ENCODE measurements at regions not wholly inside any gene's neighbourhood (a gene's known extent, or its start where the extent isn't known, plus 50 kb on each side); places are given as distances from the start of the nearest gene placed in this dataset.
"Not testable (repeated sequence)": the region's sequence is repeated elsewhere in the genome, so short reads cannot be mapped to it uniquely, and the experiment has no call there.

GRCh38 chr10:125235093-125236069 is 75.0 kb upstream of the CTBP2 start:
- Histone ChIP-seq H3K9me3 (ENCODE audit: control extremely low read depth in 1 of 5, control insufficient read depth in 4 of 5, insufficient read depth in 2 of 5, low read depth in 1 of 5, low read length in 4 of 5) (peaks cover 0 to 10% (median 3%) of the 10 kb centered on the region in 5 experiments), H3K4me3 (ENCODE audit: control insufficient read depth in 1 of 7, extremely low read depth in 1 of 7, insufficient read depth in 4 of 7, low read depth in 2 of 7, low read length in 6 of 7) (no peak overlapping the region), H3K4me1 (ENCODE audit: control extremely low read depth in 1 of 4, control insufficient read depth in 4 of 4, insufficient read depth in 4 of 4, low read length in 3 of 4) (no peaks in the 10 kb centered on the region), H3K36me3 (ENCODE audit: control insufficient read depth in 4 of 4, insufficient read depth in 4 of 4, low read length in 3 of 4) (no peaks in the 10 kb centered on the region), H3K27me3 (replicated peaks in 2 of 5; ENCODE audit: control insufficient read depth in 4 of 5, insufficient read depth in 5 of 5, low read length in 4 of 5) (peaks cover 0 to 3% (median 0%) of the 10 kb centered on the region in 5 experiments), H3K27ac (ENCODE audit: insufficient read depth in 1 of 2, low read depth in 1 of 2, low read length in 2 of 2, poor library complexity in 1 of 2, severe bottlenecking in 2 of 2) (no peak overlapping the region)
- WGBS (ENCODE audit: insufficient coverage): 42% methylated on average over 2 of the region's 6 CpGs
- no peak for DNase-seq
- CTCF ChIA-PET: interaction anchor here (1.2 kb wide), 1 partner anchor 156 kb away, joined by 3 read pairs; no protein-coding TSS in a partner anchor
- POLR2A ChIA-PET: no interaction called here

GRCh38 chr10:125234576-125234975 is 74.2 kb upstream of the CTBP2 start:
- H3K4me1 ChIP-seq (ENCODE audit: control extremely low read depth in 1 of 4, control insufficient read depth in 4 of 4, insufficient read depth in 4 of 4, low read length in 3 of 4); H3K27ac ChIP-seq (ENCODE audit: insufficient read depth in 1 of 2, low read depth in 1 of 2, low read length in 2 of 2, poor library complexity in 1 of 2, severe bottlenecking in 2 of 2); DNase-seq; POLR2A ChIA-PET; H3K27me3 ChIP-seq (replicated peaks in 2 of 5; ENCODE audit: control insufficient read depth in 4 of 5, insufficient read depth in 5 of 5, low read length in 4 of 5); H3K36me3 ChIP-seq (ENCODE audit: control insufficient read depth in 4 of 4, insufficient read depth in 4 of 4, low read length in 3 of 4); CTCF ChIA-PET; H3K4me3 ChIP-seq (ENCODE audit: control insufficient read depth in 1 of 7, extremely low read depth in 1 of 7, insufficient read depth in 4 of 7, low read depth in 2 of 7, low read length in 6 of 7): not testable (repeated sequence)
- peaks cover 0 to 10% (median 3%) of the 10 kb centered on the region in 5 experiments for H3K9me3 ChIP-seq (ENCODE audit: control extremely low read depth in 1 of 5, control insufficient read depth in 4 of 5, insufficient read depth in 2 of 5, low read depth in 1 of 5, low read length in 4 of 5)
- WGBS (ENCODE audit: insufficient coverage): 91% methylated on average over 4 of the region's 4 CpGs

- no peak for DNase-seq
- no peaks in the 10 kb centered on the region for H3K4me1 ChIP-seq (ENCODE audit: control extremely low read depth in 1 of 4, control insufficient read depth in 4 of 4, insufficient read depth in 4 of 4, low read length in 3 of 4)
- H3K36me3 ChIP-seq (ENCODE audit: control insufficient read depth in 4 of 4, insufficient read depth in 4 of 4, low read length in 3 of 4): no peaks in the 10 kb centered on the region
- no peak overlapping the region for H3K4me3 ChIP-seq (ENCODE audit: control insufficient read depth in 1 of 7, extremely low read depth in 1 of 7, insufficient read depth in 4 of 7, low read depth in 2 of 7, low read length in 6 of 7)
- peaks cover 0 to 6% (median 3%) of the 10 kb centered on the region in 5 experiments for H3K9me3 ChIP-seq (ENCODE audit: control extremely low read depth in 1 of 5, control insufficient read depth in 4 of 5, insufficient read depth in 2 of 5, low read depth in 1 of 5, low read length in 4 of 5)
- H3K27ac ChIP-seq (ENCODE audit: insufficient read depth in 1 of 2, low read depth in 1 of 2, low read length in 2 of 2, poor library complexity in 1 of 2, severe bottlenecking in 2 of 2): no peak overlapping the region
- CTCF ChIA-PET: no interaction called here
- POLR2A ChIA-PET: no interaction called here
- 94% methylated on average over 3 of the region's 4 CpGs for WGBS (ENCODE audit: insufficient coverage)
- H3K27me3 ChIP-seq (replicated peaks in 2 of 5; ENCODE audit: control insufficient read depth in 4 of 5, insufficient read depth in 5 of 5, low read length in 4 of 5): peaks cover 0 to 7% (median 0%) of the 10 kb centered on the region in 5 experiments
These were observed 73.4 kb upstream of the CTBP2 start for GRCh38 chr10:125233726-125234125.

GRCh38 chr10:125232841-125233240 is 72.5 kb upstream of the CTBP2 start:
- WGBS (ENCODE audit: insufficient coverage): 90% methylated on average over 3 of the region's 5 CpGs

GRCh38 chr10:125231813-125232475 is 71.6 kb upstream of the CTBP2 start:
- Histone ChIP-seq H3K27ac (ENCODE audit: insufficient read depth in 1 of 2, low read depth in 1 of 2, low read length in 2 of 2, poor library complexity in 1 of 2, severe bottlenecking in 2 of 2) (no peak overlapping the region), H3K4me3 (ENCODE audit: control insufficient read depth in 1 of 7, extremely low read depth in 1 of 7, insufficient read depth in 4 of 7, low read depth in 2 of 7, low read length in 6 of 7) (no peak overlapping the region), H3K27me3 (replicated peaks in 2 of 5; ENCODE audit: control insufficient read depth in 4 of 5, insufficient read depth in 5 of 5, low read length in 4 of 5) (peaks cover 0 to 7% (median 0%) of the 10 kb centered on the region in 5 experiments), H3K36me3 (ENCODE audit: control insufficient read depth in 4 of 4, insufficient read depth in 4 of 4, low read length in 3 of 4) (no peaks in the 10 kb centered on the region), H3K4me1 (ENCODE audit: control extremely low read depth in 1 of 4, control insufficient read depth in 4 of 4, insufficient read depth in 4 of 4, low read length in 3 of 4) (no peaks in the 10 kb centered on the region), H3K9me3 (ENCODE audit: control extremely low read depth in 1 of 5, control insufficient read depth in 4 of 5, insufficient read depth in 2 of 5, low read depth in 1 of 5, low read length in 4 of 5) (peaks cover 0 to 3% (median 0%) of the 10 kb centered on the region in 5 experiments)
- POLR2A ChIA-PET: no interaction called here
- CTCF ChIA-PET: no interaction called here
- DNase-seq: no peak
- 87% methylated on average over 9 of the region's 9 CpGs for WGBS (ENCODE audit: insufficient coverage)

More at GRCh38 chr10:125232841-125233240, 72.5 kb upstream of the CTBP2 start:
- Histone ChIP-seq H3K27ac (ENCODE audit: insufficient read depth in 1 of 2, low read depth in 1 of 2, low read length in 2 of 2, poor library complexity in 1 of 2, severe bottlenecking in 2 of 2) (no peak overlapping the region), H3K4me3 (ENCODE audit: control insufficient read depth in 1 of 7, extremely low read depth in 1 of 7, insufficient read depth in 4 of 7, low read depth in 2 of 7, low read length in 6 of 7) (no peak overlapping the region), H3K4me1 (ENCODE audit: control extremely low read depth in 1 of 4, control insufficient read depth in 4 of 4, insufficient read depth in 4 of 4, low read length in 3 of 4) (no peaks in the 10 kb centered on the region), H3K9me3 (ENCODE audit: control extremely low read depth in 1 of 5, control insufficient read depth in 4 of 5, insufficient read depth in 2 of 5, low read depth in 1 of 5, low read length in 4 of 5) (no peaks in the 10 kb centered on the region), H3K27me3 (replicated peaks in 2 of 5; ENCODE audit: control insufficient read depth in 4 of 5, insufficient read depth in 5 of 5, low read length in 4 of 5) (peaks cover 0 to 7% (median 0%) of the 10 kb centered on the region in 5 experiments), H3K36me3 (ENCODE audit: control insufficient read depth in 4 of 4, insufficient read depth in 4 of 4, low read length in 3 of 4) (no peaks in the 10 kb centered on the region)
- CTCF ChIA-PET: no interaction called here
- POLR2A ChIA-PET: no interaction called here
- no peak for DNase-seq

GRCh38 chr10:125231116-125231812 is 70.9 kb upstream of the CTBP2 start:
- 96% methylated on average over 13 of the region's 13 CpGs for WGBS (ENCODE audit: insufficient coverage)
- no peak overlapping the region for H3K27ac ChIP-seq (ENCODE audit: insufficient read depth in 1 of 2, low read depth in 1 of 2, low read length in 2 of 2, poor library complexity in 1 of 2, severe bottlenecking in 2 of 2)
- POLR2A ChIA-PET: no interaction called here

More at GRCh38 chr10:125231116-125231812, 70.9 kb upstream of the CTBP2 start:
- DNase-seq: no peak
- no peaks in the 10 kb centered on the region for H3K4me1 ChIP-seq (ENCODE audit: control extremely low read depth in 1 of 4, control insufficient read depth in 4 of 4, insufficient read depth in 4 of 4, low read length in 3 of 4)
- no peak overlapping the region for H3K4me3 ChIP-seq (ENCODE audit: control insufficient read depth in 1 of 7, extremely low read depth in 1 of 7, insufficient read depth in 4 of 7, low read depth in 2 of 7, low read length in 6 of 7)
- CTCF ChIA-PET: no interaction called here
- peaks cover 0 to 6% (median 0%) of the 10 kb centered on the region in 5 experiments for H3K27me3 ChIP-seq (replicated peaks in 2 of 5; ENCODE audit: control insufficient read depth in 4 of 5, insufficient read depth in 5 of 5, low read length in 4 of 5)
- no peaks in the 10 kb centered on the region for H3K36me3 ChIP-seq (ENCODE audit: control insufficient read depth in 4 of 4, insufficient read depth in 4 of 4, low read length in 3 of 4)
- peaks cover 0 to 3% (median 0%) of the 10 kb centered on the region in 5 experiments for H3K9me3 ChIP-seq (ENCODE audit: control extremely low read depth in 1 of 5, control insufficient read depth in 4 of 5, insufficient read depth in 2 of 5, low read depth in 1 of 5, low read length in 4 of 5)

Data from common myeloid progenitor, CD34-positive (primary cell).